ENCODE measurements at regions not wholly inside any gene's neighbourhood (a gene's known extent, or its start where the extent isn't known, plus 50 kb on each side); places are given as distances from the start of the nearest gene placed in this dataset.

- DNase-seq (ENCODE audit: low read depth, low spot score), result no peak
- Histone ChIP-seq H3K27me3 (ENCODE audit: control insufficient read depth, insufficient read depth, low read length) (no peaks in the 10 kb centered on the region), H3K4me3 (ENCODE audit: low read depth, low read length) (no peak overlapping the region), H3K27ac (ENCODE audit: low read depth, low read length) (no peak overlapping the region), H3K9me3 (ENCODE audit: control insufficient read depth, insufficient read depth, low read length) (no peaks in the 10 kb centered on the region)
- ChIA-PET CTCF (no interaction called here), POLR2A (no interaction called here)
- no peak for TF ChIP-seq CTCF (IDR thresholded peaks at IDR 0.05; ENCODE audit: low read depth, low read length)
These were observed 2841.1 kb upstream of the PCDH20 start for GRCh38 chr13:64256751-64257150.

- H3K9me3 ChIP-seq (ENCODE audit: control insufficient read depth, insufficient read depth, low read length), result no peaks in the 10 kb centered on the region
- H3K27ac ChIP-seq (ENCODE audit: low read depth, low read length), result no peak overlapping the region
- H3K27me3 ChIP-seq (ENCODE audit: control insufficient read depth, insufficient read depth, low read length), result no peaks in the 10 kb centered on the region
- no peak for DNase-seq (ENCODE audit: low read depth, low spot score)
- ChIA-PET POLR2A (no interaction called here), CTCF (no interaction called here)
- TF ChIP-seq CTCF (IDR thresholded peaks at IDR 0.05; ENCODE audit: low read depth, low read length), result no peak
- H3K4me3 ChIP-seq (ENCODE audit: low read depth, low read length), result no peak overlapping the region
These were observed 2840.3 kb upstream of the PCDH20 start for GRCh38 chr13:64255988-64256387.

GRCh38 chr13:64248371-64249065 lies 2832.9 kb upstream of the PCDH20 start:
- Histone ChIP-seq H3K4me3 (ENCODE audit: low read depth, low read length) (no peak overlapping the region), H3K27me3 (ENCODE audit: control insufficient read depth, insufficient read depth, low read length) (no peaks in the 10 kb centered on the region), H3K9me3 (ENCODE audit: control insufficient read depth, insufficient read depth, low read length) (no peaks in the 10 kb centered on the region), H3K27ac (ENCODE audit: low read depth, low read length) (no peak overlapping the region)
- CTCF ChIA-PET, result no interaction called here
- no peak for TF ChIP-seq CTCF (IDR thresholded peaks at IDR 0.05; ENCODE audit: low read depth, low read length)
- POLR2A ChIA-PET, result interaction anchor here (0.7 to 0.9 kb wide), 2 partner anchors 9 to 25 kb away, joined by 3 read pairs; no protein-coding TSS in a partner anchor
- no peak for DNase-seq (ENCODE audit: low read depth, low spot score)

- ChIA-PET POLR2A (interaction anchor here (1.0 kb wide), 1 partner anchor 9 kb away, joined by 3 read pairs; no protein-coding TSS in a partner anchor), CTCF (no interaction called here)
- TF ChIP-seq CTCF (IDR thresholded peaks at IDR 0.05; ENCODE audit: low read depth, low read length), result no peak
- H3K9me3 ChIP-seq (ENCODE audit: control insufficient read depth, insufficient read depth, low read length), result no peaks in the 10 kb centered on the region
- no peaks in the 10 kb centered on the region for H3K27me3 ChIP-seq (ENCODE audit: control insufficient read depth, insufficient read depth, low read length)
- no peak overlapping the region for H3K27ac ChIP-seq (ENCODE audit: low read depth, low read length)
- no peak overlapping the region for H3K4me3 ChIP-seq (ENCODE audit: low read depth, low read length)
- no peak for DNase-seq (ENCODE audit: low read depth, low spot score)
These were observed 2823.7 kb upstream of the PCDH20 start for GRCh38 chr13:64239372-64239771.

GRCh38 chr13:64234255-64234654 lies 2818.6 kb upstream of the PCDH20 start:
- no peak for TF ChIP-seq CTCF (IDR thresholded peaks at IDR 0.05; ENCODE audit: low read depth, low read length)
- no peaks in the 10 kb centered on the region for H3K27me3 ChIP-seq (ENCODE audit: control insufficient read depth, insufficient read depth, low read length)
- CTCF ChIA-PET, result no interaction called here
- no peaks in the 10 kb centered on the region for H3K9me3 ChIP-seq (ENCODE audit: control insufficient read depth, insufficient read depth, low read length)
- H3K27ac ChIP-seq (ENCODE audit: low read depth, low read length), result no peak overlapping the region
- POLR2A ChIA-PET, result no interaction called here
- no peak for DNase-seq (ENCODE audit: low read depth, low spot score)
- H3K4me3 ChIP-seq (ENCODE audit: low read depth, low read length), result no peak overlapping the region

Data from AG04450 (cell line).